ENCODE measurements at regions not wholly inside any gene's neighbourhood (a gene's known extent, or its start where the extent isn't known, plus 50 kb on each side); places are given as distances from the start of the nearest gene placed in this dataset.

GRCh38 chr13:44303681-44304432 lies 69.8 kb upstream of the SERP2 start:
- H3K27ac ChIP-seq (ENCODE audit: extremely low read depth, low read depth, low read length) = no peak overlapping the region
- CTCF ChIA-PET = interaction anchor here (0.7 kb wide), 1 partner anchor 521 kb away, joined by 6 read pairs; no protein-coding TSS in a partner anchor

GRCh38 chr13:44304433-44304725 lies 69.2 kb upstream of the SERP2 start:
- Histone ChIP-seq H3K4me1 (ENCODE audit: control insufficient read depth, insufficient read depth, low read length) (peaks cover 7% of the 10 kb centered on the region), H3K36me3 (ENCODE audit: control insufficient read depth in 2 of 2, insufficient read depth in 1 of 2, low read length in 2 of 2) (no peaks in the 10 kb centered on the region), H3K27ac (ENCODE audit: extremely low read depth, low read depth, low read length) (no peak overlapping the region), H3K4me3 (ENCODE audit: low read depth, low read length) (no peak overlapping the region), H3K9me3 (ENCODE audit: control insufficient read depth, insufficient read depth, low read depth, low read length) (no peaks in the 10 kb centered on the region)
- ChIA-PET POLR2A (no interaction called here), CTCF (no interaction called here)
- TF ChIP-seq ZFP37 (tag by site-specific recombination; IDR thresholded peaks at IDR 0.05) = no peak

More at GRCh38 chr13:44303681-44304432, 69.8 kb upstream of the SERP2 start:
- Histone ChIP-seq H3K9me3 (ENCODE audit: control insufficient read depth, insufficient read depth, low read depth, low read length) (no peaks in the 10 kb centered on the region), H3K4me1 (ENCODE audit: control insufficient read depth, insufficient read depth, low read length) (peaks cover 7% of the 10 kb centered on the region), H3K4me3 (ENCODE audit: low read depth, low read length) (no peak overlapping the region), H3K36me3 (ENCODE audit: control insufficient read depth in 2 of 2, insufficient read depth in 1 of 2, low read length in 2 of 2) (no peaks in the 10 kb centered on the region)
- POLR2A ChIA-PET = interaction anchor here (0.7 to 1.0 kb wide), 2 partner anchors 65 to 133 kb away, joined by 3 to 5 read pairs; no protein-coding TSS in a partner anchor
- no peak for TF ChIP-seq REPIN1 (tag by site-specific recombination; IDR thresholded peaks at IDR 0.05; ENCODE audit: low read depth)
- peak; percentile 23; the same call in 1 of the 2 replicates for TF ChIP-seq ZBTB48 (tag by site-specific recombination; IDR thresholded peaks at IDR 0.05)
- TF ChIP-seq ZIC2 (tag by site-specific recombination; IDR thresholded peaks at IDR 0.05) = 0 out of 2 replicates have a peak, but pooled peaks have one; percentile 27

- H3K4me1 ChIP-seq (ENCODE audit: control insufficient read depth, insufficient read depth, low read length) = peaks cover 7% of the 10 kb centered on the region
Observed at GRCh38 chr13:44305286-44305685, 68.3 kb upstream of the SERP2 start.

GRCh38 chr13:44305917-44306370 lies 67.7 kb upstream of the SERP2 start:
- CTCF ChIA-PET = no interaction called here
- H3K4me3 ChIP-seq (ENCODE audit: low read depth, low read length) = no peak overlapping the region
- TF ChIP-seq ZNF658 (tag by site-specific recombination; IDR thresholded peaks at IDR 0.05) (no peak), ZFHX2 (tag by site-specific recombination; conservative IDR thresholded peaks at IDR 0.05) (0 out of 2 replicates have a peak, but pooled peaks have one; percentile 9)
- H3K9me3 ChIP-seq (ENCODE audit: control insufficient read depth, insufficient read depth, low read depth, low read length) = no peaks in the 10 kb centered on the region
- H3K27ac ChIP-seq (ENCODE audit: extremely low read depth, low read depth, low read length) = no peak overlapping the region
- peaks cover 5% of the 10 kb centered on the region for H3K4me1 ChIP-seq (ENCODE audit: control insufficient read depth, insufficient read depth, low read length)
- POLR2A ChIA-PET = no interaction called here
- no peaks in the 10 kb centered on the region for H3K36me3 ChIP-seq (ENCODE audit: control insufficient read depth in 2 of 2, insufficient read depth in 1 of 2, low read length in 2 of 2)

More at GRCh38 chr13:44305286-44305685, 68.3 kb upstream of the SERP2 start:
- H3K36me3 ChIP-seq (ENCODE audit: control insufficient read depth in 2 of 2, insufficient read depth in 1 of 2, low read length in 2 of 2) = no peaks in the 10 kb centered on the region
- TF ChIP-seq ZNF837 (tag by site-specific recombination; IDR thresholded peaks at IDR 0.05) (no peak), ZSCAN5A (tag by site-specific recombination; IDR thresholded peaks at IDR 0.05) (no peak), ZNF175 (tag by site-specific recombination; IDR thresholded peaks at IDR 0.05) (no peak), SETDB1 (IDR thresholded peaks at IDR 0.05; ENCODE audit: insufficient read length, low read length) (no peak), ZNF324 (tag by site-specific recombination; IDR thresholded peaks at IDR 0.05) (no peak), ZIC2 (tag by site-specific recombination; IDR thresholded peaks at IDR 0.05) (peak; percentile 78), WT1 (tag by site-specific recombination; IDR thresholded peaks at IDR 0.05) (peak; percentile 44), GLI4 (tag by site-specific recombination; IDR thresholded peaks at IDR 0.05) (no peak), HOXD13 (CRISPR knock-in tag; IDR thresholded peaks at IDR 0.05; ENCODE audit: borderline replicate concordance) (no peak)
- H3K27ac ChIP-seq (ENCODE audit: extremely low read depth, low read depth, low read length) = no peak overlapping the region
- CTCF ChIA-PET = no interaction called here
- POLR2A ChIA-PET = no interaction called here
- H3K4me3 ChIP-seq (ENCODE audit: low read depth, low read length) = no peak overlapping the region
- no peaks in the 10 kb centered on the region for H3K9me3 ChIP-seq (ENCODE audit: control insufficient read depth, insufficient read depth, low read depth, low read length)
